Heart left ventricle (tissue), 16 donors: ENCODE measurements at regions not wholly inside any gene's neighbourhood (a gene's known extent, or its start where the extent isn't known, plus 50 kb on each side); places are given as distances from the start of the nearest gene placed in this dataset.
A peak's percentile ranks its signal among the peaks of the same experiment; 100 is the strongest.

Experiments used
- ATAC-seq, 4 donors: fragments of 200-7000 bp; cut with Tn5 transposase; one replicate each; pipeline ENCODE4 v1.9.1; 2020 to 2022; ENCODE audit warnings: moderate library complexity in 4 of 4, mild to moderate bottlenecking in 3 of 4, moderate number of reproducible peaks in 1 of 4
- DNase-seq, 5 donors: peaks; one replicate each; pipeline ENCODE4 v3.0.0-alpha.2; 2020
- H3K27ac ChIP-seq, 12 donors: fragments of 200-600 bp; sonication (generic) in 4 of 12; one replicate each; pipeline versions ENCODE4 v1.5.0 to v1.8.0; 2016 to 2022; ENCODE audit warnings: mild to moderate bottlenecking in 2 of 12
- H3K27me3 ChIP-seq, 9 donors: fragments of 200-600 bp; sonication (generic) in 2 of 9; one replicate each; pipeline versions ENCODE4 v1.5.1 to v1.8.0; 2016 to 2022; ENCODE audit warnings: mild to moderate bottlenecking in 3 of 9
- H3K36me3 ChIP-seq, 9 donors: fragments of 200-600 bp; sonication (generic) in 2 of 9; one replicate each; pipeline versions ENCODE4 v1.5.0 to v1.8.0; 2018 to 2022; ENCODE audit warnings: mild to moderate bottlenecking in 2 of 9
- H3K4me1 ChIP-seq, 12 donors: fragments of 200-600 bp; sonication (generic) in 4 of 12; one replicate each; pipeline versions ENCODE4 v1.5.0 to v1.8.0; 2016 to 2022; ENCODE audit warnings: mild to moderate bottlenecking in 3 of 12
- H3K4me3 ChIP-seq, 12 donors: fragments of 200-600 bp; sonication (generic) in 4 of 12; one replicate each; pipeline versions ENCODE4 v1.5.0 to v1.8.0; 2017 to 2022; ENCODE audit warnings: mild to moderate bottlenecking in 9 of 12, moderate library complexity in 4 of 12
- H3K9me3 ChIP-seq, 12 donors: fragments of 200-600 bp; sonication (generic) in 4 of 12; one replicate each; pipeline versions ENCODE4 v1.5.0 to v1.8.0; 2016 to 2022; ENCODE audit warnings: mild to moderate bottlenecking in 1 of 12
- CTCF ChIP-seq, 12 donors: fragments of 200-600 bp; sonication (generic) in 4 of 12; IDR thresholded peaks; one replicate each; pipeline versions ENCODE4 v1.5.0 to v1.8.0; 2018 to 2022; ENCODE audit warnings: antibody characterized with exemption in 12 of 12, mild to moderate bottlenecking in 5 of 12
- POLR2A ChIP-seq, 2 donors: fragments of 450-650 bp; IDR thresholded peaks; one replicate each; pipeline ENCODE4 v1.6.1; 2017; ENCODE audit warnings: antibody characterized with exemption in 2 of 2, mild to moderate bottlenecking in 2 of 2, moderate library complexity in 2 of 2
- WGBS, 4 donors: extraction: QIAGEN DNeasy Blood & Tissue Kit in 2 of 4; methylation state at CpG; one replicate each; pipeline versions ENCODE4 v1.1.5 to v1.1.7; 2013 to 2018; 5-methylcytosine and 5-hydroxymethylcytosine counted together
- intact Hi-C, 10 donors: fragments of 100-400 bp; cut with DNase I; formaldehyde crosslinking; loops; one replicate each; pipeline versions ENCODE4 v1.11.1 to v1.14.2; 2022
- donor health status: ischemic (EF 13 %, LVEDD 7.1; RV severe dilation, severe dysfunction).
- donor health status: healthy with polysubstance abuse.
- donor health status: DM: no; HTN: yes; CAD: no.
- donor health status: DM: no; HTN: no; CAD: no.
- donor health status: ischemic (EF 25% LVEDD 6.9; RV normal size, moderate dysfunction).
- donor health status: ischemic (EF 25% LVEDD 5.7; RV mildly dilated, moderate dysfunction).
- donor health status: healthy.
- donor health status: DM: yes; HTN: yes; CAD: no.
- donor health status: ischemic (EF 35%, LVEDD 5.7; RV mildly dilated, moderate dysfunction).
- donor health status: nonischemic (EF 11% LVEDD 7.7; RV severe dilation, severe dysfunction).
- donor health status: DM: yes; HTN: yes; CAD: no.
- donor health status: PGD.
- donor health status: ischemic (EF 29% LVEDD 5.4; RV normal size, mild dysfunction).
- donor health status: nonischemic (EF 23%, LVEDD 6.1; RV moderate dilation, normal function).

GRCh38 chr10:47104786-47105385 is 193.7 kb downstream of the PTPN20 start:
- H3K9me3 ChIP-seq = peaks cover 0 to 5% (median 0%) of the 10 kb centered on the region in 12 donors
- ATAC-seq = peak; percentile 26 to 66 (median 49)
- intact Hi-C loops = no loop called here
- 38 to 62% (median 51%) methylated on average over 4 of the region's 4 CpGs for WGBS, 4 donors
- no peaks in the 10 kb centered on the region for H3K36me3 ChIP-seq
- peak overlapping the region in 1 of 12 donors; percentile 49 for H3K27ac ChIP-seq
- no peak overlapping the region for H3K4me3 ChIP-seq
- no peaks in the 10 kb centered on the region for H3K27me3 ChIP-seq
- peaks cover 0 to 21% (median 0%) of the 10 kb centered on the region in 12 donors for H3K4me1 ChIP-seq
- peak in 1 of 5 donors; percentile 36 for DNase-seq
- TF ChIP-seq CTCF (IDR thresholded peaks at IDR 0.05) (no peak), POLR2A (IDR thresholded peaks at IDR 0.05) (no peak)

GRCh38 chr10:47107007-47107747 is 192.8 kb upstream of the GDF10 start:
- intact Hi-C loops = no loop called here
- Histone ChIP-seq H3K9me3 (peaks cover 0 to 5% (median 0%) of the 10 kb centered on the region in 12 donors), H3K4me3 (no peak overlapping the region), H3K4me1 (peaks cover 0 to 28% (median 0%) of the 10 kb centered on the region in 12 donors), H3K36me3 (no peaks in the 10 kb centered on the region), H3K27ac (no peak overlapping the region), H3K27me3 (no peaks in the 10 kb centered on the region)
- no peak for DNase-seq
- no peak for ATAC-seq
- TF ChIP-seq POLR2A (IDR thresholded peaks at IDR 0.05) (no peak), CTCF (IDR thresholded peaks at IDR 0.05) (no peak)
- 91 to 97% (median 93%) methylated on average over 8 of the region's 8 CpGs for WGBS, 4 donors

GRCh38 chr10:47109906-47110305 is 190.1 kb upstream of the GDF10 start:
- Histone ChIP-seq H3K9me3 (no peaks in the 10 kb centered on the region), H3K4me1 (peaks cover 0 to 16% (median 0%) of the 10 kb centered on the region in 12 donors), H3K27me3 (peaks cover 0 to under 1% (median 0%) of the 10 kb centered on the region in 9 donors), H3K27ac (no peak overlapping the region), H3K36me3 (no peaks in the 10 kb centered on the region), H3K4me3 (no peak overlapping the region)
- intact Hi-C loops = loop anchor here in 1 of 10 donors (5.0 kb wide), 1 partner anchor 47 kb away; no protein-coding TSS in a partner anchor
- 48 to 62% (median 59%) methylated on average over 2 of the region's 2 CpGs for WGBS, 4 donors
- ATAC-seq (no peak), DNase-seq (no peak)
- TF ChIP-seq POLR2A (IDR thresholded peaks at IDR 0.05) = no peak
- no peak for TF ChIP-seq CTCF (IDR thresholded peaks at IDR 0.05)

- 83 to 90% (median 87%) methylated on average over 5 of the region's 5 CpGs for WGBS, 4 donors
- H3K27me3 ChIP-seq = peaks cover 0 to 3% (median 0%) of the 10 kb centered on the region in 9 donors
- H3K4me3 ChIP-seq = no peak overlapping the region
- intact Hi-C loops = loop anchor here in 1 of 10 donors (5.0 kb wide), 1 partner anchor 46 kb away; no protein-coding TSS in a partner anchor
- TF ChIP-seq CTCF (IDR thresholded peaks at IDR 0.05) = no peak
- TF ChIP-seq POLR2A (IDR thresholded peaks at IDR 0.05) = no peak
- H3K4me1 ChIP-seq = peaks cover 0 to 12% (median 0%) of the 10 kb centered on the region in 12 donors
- no peaks in the 10 kb centered on the region for H3K36me3 ChIP-seq
- DNase-seq (no peak), ATAC-seq (no peak)
- no peaks in the 10 kb centered on the region for H3K9me3 ChIP-seq
- no peak overlapping the region for H3K27ac ChIP-seq
Observed at GRCh38 chr10:47111329-47111862, 188.6 kb upstream of the GDF10 start.
